GM21423 (cell line): ENCODE measurements at regions not wholly inside any gene's neighbourhood (a gene's known extent, or its start where the extent isn't known, plus 50 kb on each side); places are given as distances from the start of the nearest gene placed in this dataset.

Source experiments
- ATAC-seq: cut with Tn5 transposase; IDR thresholded peaks from one replicate; pipeline ENCODE4 v1.9.1; 2021; ENCODE audit warnings: mild to moderate bottlenecking, moderate library complexity; ENCODE audit not compliant: unreplicated experiment

DNA sequence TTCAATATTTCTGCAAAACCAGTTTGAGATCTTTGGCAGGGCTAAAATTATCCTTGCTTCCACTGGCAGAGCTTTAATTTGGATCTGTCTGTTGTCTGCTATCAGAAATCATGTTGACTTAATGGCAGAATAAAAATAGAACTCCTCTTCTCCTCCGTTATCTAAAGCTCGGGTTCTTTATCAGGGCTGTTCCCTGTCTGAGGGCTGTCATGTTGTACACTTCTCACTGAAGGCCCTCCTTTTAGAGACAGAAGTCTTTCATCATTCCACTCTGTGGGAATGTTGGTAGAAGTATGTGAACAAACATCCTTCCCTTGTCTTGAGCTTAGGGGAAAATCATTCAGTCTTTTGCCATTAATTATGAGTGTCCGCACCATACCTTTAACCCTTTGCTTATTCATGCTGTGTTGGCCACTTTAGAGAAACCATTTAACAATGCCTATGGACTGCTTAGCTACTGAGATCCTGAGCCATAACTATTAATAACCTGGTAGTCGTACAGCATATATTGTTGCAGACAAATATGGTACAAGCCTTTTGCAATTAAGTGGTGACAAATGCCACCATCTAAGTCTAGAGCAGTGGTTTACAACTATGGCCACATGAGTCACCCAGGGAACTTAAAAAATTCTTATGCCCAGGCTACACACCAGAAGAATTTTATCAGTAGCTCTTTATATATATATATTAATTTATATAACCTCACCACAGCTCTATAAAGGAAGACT lies 226.0 kb upstream of the TPM1 start:
- no peak for ATAC-seq

DNA sequence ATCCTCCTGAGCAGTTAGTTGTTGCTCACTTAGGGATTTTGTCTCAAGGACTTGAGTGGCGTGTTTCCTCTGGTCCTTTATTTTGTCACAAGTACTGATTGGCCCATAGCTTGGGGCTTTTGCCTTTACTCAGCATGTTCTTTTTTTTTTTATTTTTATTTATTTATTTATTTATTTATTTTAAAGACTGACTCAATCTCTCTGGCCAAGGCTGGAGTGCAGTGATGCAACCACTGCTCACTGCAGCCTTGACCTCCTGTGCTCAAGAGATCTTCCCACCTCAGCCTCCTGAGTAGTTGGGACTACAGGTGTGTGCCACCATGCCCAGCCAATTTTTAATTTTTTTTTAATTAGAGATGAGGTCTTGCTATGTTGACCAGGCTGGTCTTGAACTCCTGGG lies 223.9 kb upstream of the TPM1 start:
- no peak for ATAC-seq

DNA sequence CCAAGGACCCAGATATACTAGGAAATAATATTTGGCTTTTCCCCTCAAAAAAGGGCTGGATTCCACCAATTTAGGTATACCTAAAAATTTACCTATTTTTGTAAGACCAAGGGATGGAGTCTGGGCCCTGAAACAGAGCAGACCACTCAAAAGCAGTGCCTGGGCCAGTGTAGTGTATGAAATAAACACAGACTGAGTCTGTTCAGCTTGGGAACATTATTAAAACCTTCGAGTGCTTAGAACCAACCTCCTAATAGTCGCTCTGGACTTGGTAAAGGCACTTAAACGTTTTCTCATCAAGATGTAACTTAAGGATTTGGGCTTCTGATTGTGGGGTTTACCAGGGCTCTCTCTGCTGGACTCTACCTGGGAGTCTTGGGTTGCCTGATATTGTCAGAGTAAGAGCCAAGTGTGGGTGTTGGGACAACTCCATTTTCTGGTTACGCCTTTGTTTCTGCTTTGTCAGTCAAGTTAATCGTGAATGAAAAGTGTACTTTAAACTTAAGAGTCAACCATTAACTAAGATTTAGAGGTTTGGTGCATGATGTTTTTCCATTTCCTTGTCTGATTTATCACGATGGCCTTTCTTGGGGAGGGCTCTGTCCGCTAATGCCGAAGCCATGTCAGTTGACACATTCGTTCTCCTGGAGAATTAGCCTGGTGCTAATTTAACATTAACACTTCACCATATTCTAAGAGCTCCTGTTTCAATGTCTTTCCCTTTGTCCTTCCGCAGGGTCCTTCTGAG lies 221.0 kb upstream of the TPM1 start:
- ATAC-seq = no peak

DNA sequence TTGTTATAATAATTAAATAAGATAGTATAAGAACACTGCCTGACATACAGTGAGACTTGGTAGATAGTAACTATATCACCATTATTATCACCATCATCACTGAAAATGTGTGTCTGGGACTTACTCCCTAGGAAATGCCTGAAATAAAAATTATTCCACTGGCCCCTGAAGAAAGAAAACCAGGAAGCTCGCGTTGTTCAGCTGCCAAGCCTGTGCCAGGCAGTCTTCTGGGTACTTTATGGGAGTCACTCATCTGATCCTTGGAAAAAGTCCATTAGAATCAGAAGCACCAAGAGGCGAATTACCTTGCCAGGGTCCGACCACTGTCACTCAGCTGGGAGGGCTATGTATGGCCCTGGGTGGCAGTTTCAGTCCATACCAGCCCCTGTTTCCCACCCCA lies 220.3 kb upstream of the TPM1 start:
- ATAC-seq = no peak

DNA sequence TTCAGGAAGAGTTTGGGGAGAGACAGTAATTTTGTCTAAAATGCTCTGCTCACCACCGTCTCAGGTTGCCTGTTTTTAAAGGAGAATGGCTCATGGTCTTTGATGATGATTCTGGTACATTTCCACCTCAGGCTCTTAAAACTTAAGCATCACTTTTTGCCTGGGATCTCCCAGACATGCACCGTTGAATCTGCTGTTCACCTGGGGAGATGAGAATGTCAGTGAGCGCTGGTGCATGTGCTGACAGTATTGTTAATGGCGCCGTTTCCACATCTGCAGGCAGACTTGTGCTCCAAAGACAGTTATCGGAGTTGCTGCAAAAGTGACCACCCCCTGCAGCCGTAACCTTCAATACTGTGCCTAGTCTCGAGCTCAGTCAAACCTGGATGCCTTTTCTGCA lies 219.0 kb upstream of the TPM1 start:
- no peak for ATAC-seq

DNA sequence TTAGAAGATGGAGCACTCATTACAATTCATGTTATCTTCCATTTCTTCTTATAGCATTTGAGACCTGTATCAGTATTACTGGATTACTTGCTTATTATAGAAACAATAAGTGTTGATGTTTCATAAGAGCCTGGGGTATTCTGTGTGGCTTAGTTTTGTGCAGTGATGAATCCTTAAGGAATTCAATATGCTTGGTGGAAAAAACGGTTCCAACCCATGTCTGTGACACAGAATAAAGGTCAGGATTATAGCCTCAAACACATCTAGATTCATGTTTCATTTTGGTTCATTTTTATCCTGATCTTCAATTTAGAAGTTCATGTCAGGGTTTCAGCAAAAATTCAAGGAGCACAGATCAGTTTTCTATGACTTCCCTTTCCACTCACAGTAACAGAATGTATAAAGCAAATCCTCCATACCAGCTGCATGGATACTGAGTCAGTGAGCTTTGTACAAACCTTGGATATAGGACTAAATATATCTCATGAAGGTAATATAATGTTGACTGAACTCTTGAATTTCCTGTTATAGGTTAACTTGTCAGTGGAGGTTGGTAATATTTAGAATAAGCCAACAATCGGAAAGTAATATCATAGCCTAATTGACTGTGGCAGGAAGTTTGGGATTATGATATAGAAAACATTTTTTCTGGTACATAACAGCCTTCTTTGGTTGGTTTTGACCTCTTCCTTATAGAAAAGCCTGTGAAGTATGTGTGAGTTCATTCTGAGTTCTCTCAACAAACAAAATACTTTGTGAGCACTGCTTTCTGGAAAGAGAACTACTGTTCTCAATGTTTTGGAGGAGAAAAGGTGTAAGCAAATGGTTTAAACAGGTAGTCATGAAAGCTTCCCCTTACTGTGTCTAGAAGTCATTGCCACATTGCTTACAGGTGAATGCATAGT lies 218.2 kb upstream of the TPM1 start:
- ATAC-seq = no peak

DNA sequence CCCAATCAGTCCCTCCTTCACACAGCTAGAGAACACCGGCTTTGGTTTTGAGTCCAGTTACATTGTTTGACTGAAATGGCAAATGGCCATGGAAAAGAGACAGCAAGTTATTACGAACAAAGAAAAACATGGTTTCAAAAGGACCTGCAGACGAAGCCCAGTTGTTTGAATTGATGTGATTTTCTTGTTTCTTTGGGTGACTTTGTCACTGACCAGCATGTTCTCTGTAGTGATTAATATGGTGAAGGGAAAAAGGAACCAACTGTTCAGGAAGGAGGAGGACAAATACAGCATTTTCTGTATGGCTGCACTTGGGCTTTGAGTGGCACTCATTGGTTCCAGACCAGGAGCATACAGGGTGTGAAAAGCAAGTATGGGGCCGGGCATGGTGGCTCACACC lies 217.4 kb upstream of the TPM1 start:
- no peak for ATAC-seq

DNA sequence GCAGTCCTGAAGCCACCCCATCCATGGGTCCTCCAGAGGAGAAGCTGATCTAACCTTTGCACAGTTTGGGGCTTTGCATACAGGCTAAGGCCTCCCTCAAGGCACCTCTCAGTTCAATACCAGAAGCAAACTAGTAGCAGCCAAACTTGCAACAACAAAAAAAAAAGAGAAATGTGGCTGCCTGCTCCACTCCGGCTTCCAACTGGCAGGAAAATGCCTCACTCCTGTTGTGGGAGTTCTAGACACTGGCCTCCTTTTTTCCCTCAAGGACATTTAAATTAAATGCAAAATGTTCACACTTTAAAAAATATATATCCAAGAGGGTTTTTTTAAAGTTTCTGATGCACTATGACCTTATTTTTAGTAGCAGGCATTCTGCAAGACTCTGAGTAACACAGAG lies 216.0 kb upstream of the TPM1 start:
- ATAC-seq = no peak

DNA sequence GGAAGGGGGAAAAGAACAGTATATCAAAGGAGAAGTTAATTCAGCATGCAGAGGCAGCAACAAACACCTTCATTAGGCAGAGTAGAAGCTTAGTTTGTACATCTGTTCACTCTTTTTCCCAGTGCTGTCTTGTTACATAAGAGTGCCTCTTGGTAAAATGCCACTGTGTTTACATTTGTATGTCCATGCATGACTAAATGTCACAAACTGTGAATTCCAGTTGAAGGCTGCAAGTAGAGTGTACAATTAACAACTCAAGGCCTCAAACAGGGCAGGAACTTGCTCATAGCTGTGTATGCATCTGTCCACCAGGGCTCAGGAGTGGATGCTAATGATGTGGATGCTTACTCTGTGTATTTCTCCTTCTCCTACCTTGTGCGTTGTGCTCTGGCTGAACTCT lies 214.2 kb upstream of the TPM1 start:
- no peak for ATAC-seq

DNA sequence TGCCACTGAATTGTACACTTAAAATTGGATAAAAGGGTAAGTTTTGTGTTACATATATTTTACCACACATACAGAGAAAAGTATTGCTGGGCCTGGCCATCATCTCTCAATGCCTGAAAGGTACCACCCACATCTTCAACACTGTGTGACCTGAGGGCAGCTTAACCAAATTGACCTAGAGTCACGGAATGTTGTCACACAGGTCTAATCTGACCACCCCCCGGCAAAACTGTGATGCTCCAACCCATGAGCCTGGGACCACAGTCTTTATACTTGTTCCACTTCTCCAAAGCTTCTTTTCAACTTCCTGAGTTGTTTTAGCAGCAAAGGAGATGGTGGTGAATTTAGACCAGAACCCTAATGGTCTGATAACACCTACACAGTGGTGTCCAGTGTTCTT lies 210.3 kb upstream of the TPM1 start:
- ATAC-seq = no peak

DNA sequence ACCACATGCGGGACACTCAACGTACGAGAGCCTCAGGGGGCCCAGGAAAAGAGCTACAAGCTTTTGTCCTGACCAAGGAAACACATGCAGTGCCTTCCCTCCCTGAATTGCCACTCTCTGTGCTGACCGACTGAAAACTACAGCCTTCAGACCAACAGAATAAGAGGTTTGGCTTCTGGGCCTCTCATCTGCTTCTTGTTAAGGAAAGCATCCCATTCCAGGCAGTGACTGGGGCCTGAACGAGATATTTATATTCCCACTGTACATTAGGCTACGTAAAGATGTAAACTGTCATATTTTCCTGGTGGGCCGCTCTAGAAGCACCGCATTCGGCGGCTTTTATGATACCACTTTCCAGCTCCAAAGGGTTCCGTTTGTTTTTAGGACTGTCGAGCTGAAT lies 208.9 kb upstream of the TPM1 start:
- ATAC-seq = no peak

DNA sequence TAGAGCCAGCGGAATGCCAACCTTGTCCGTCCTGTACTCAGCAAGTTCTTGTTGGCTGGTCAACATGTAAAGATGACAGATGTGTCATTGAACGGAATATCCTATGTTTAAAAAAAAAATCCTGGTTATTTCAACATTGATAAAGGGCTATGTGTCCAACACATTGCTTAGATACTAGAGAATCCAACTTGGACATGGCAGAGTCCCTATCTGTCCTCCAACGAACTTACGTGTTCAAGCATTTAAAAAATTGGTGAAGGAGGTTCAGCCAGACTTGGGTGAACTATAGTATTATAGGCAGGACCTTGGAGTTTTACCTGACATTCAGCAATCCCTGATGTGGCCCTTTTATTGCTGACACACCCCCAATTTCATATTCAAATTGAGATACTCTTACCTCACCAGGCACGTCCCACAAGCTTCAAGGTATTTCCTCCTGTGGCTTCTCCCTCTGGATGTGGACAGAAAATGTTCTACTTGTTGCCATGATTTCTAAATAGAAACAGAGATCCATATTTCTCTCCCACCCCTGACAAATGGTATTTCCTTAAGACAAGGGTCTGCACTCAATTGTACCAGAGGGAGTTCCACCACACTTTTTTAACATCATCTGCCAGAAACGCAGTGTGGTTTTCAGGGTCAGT lies 207.7 kb upstream of the TPM1 start:
- ATAC-seq = no peak

DNA sequence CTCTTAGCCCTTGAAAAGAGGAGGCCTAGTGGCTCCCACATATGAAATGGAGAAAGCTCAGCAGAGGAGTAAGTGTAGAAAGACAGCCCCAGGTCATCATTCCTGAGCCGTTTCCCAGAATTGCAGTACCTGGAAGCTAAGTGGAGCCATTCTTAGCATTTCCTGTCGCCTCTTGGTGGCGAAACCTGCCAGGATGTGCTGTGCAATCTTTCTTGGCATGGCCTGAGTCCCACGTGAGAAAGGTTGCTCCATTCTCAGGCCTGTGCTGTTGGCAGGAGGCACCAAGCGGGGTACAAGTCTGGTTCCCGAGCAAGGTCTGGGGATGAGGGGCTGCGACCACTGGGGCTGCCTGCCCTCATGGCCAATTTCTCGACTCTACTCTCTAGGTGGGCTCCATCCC lies 207.2 kb upstream of the TPM1 start:
- ATAC-seq = no peak

DNA sequence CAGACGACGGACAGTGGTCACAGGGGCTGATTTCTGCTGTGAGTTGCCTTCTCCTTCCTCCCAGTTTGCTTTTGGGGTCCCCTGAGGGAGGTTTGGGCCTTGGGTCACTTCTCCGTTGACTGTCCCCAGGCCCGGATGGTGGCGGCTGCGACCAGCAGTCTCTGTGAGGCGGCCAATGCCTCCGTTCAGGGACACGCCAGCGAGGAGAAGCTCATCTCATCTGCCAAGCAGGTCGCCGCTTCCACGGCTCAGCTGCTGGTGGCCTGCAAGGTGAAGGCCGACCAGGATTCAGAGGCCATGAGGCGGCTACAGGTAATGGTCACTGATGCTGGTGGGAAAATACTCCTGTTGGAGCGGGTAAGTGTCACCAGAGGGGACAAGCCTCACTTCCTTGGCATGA lies 206.8 kb upstream of the TPM1 start:
- no peak for ATAC-seq

DNA sequence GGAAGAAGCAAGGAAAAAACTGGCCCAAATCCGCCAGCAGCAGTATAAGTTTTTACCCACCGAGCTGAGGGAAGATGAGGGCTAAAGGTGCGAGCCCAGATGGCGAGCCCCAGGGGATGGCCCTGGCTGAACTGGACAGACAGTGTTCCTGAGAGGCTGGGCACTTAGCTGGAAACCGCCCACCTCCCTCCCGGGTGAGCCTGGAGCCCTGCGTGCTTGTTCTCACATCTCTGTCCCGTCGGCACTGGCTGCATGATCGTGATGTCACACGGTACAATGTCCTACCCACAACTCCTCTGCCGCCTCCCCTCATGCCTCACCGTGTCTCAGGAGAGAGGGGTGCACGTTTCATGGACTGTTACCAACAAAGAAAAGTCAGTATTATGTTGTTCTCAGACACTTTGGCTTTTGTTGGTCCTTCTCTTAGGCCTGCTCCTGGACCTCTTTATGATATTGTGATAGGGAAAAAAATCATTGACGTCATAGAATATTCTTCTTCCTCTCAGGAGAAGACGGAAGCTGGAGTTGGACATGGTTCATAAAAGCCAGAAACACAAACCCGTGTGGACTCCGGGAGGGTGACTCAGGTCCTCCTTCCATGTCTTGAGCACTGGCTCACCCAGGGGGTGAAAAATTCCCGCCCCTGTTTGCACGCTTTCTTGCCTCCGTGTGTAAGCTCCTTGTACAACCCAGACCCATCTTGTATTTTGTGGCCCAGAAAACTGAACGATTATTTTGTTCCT lies 201.8 kb upstream of the TPM1 start:
- ATAC-seq = no peak

DNA sequence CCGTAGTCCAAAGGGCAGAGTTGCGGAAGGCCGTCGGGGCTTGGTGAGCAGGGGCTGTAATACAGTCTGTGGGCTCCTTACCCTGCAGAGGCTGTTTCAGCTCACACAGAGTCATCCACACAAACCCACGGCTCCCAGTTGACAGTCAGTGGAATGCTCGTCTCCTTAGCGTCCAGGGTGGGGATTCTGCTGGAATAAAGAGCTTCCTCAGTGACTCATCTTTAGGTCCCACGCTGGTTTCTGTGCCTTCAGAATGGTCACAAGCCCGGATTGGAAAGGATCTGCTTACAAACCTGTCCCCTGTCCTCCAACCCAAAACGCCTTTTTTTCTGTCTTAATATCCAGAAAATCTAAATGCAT lies 201.3 kb upstream of the TPM1 start:
- ATAC-seq = no peak

DNA sequence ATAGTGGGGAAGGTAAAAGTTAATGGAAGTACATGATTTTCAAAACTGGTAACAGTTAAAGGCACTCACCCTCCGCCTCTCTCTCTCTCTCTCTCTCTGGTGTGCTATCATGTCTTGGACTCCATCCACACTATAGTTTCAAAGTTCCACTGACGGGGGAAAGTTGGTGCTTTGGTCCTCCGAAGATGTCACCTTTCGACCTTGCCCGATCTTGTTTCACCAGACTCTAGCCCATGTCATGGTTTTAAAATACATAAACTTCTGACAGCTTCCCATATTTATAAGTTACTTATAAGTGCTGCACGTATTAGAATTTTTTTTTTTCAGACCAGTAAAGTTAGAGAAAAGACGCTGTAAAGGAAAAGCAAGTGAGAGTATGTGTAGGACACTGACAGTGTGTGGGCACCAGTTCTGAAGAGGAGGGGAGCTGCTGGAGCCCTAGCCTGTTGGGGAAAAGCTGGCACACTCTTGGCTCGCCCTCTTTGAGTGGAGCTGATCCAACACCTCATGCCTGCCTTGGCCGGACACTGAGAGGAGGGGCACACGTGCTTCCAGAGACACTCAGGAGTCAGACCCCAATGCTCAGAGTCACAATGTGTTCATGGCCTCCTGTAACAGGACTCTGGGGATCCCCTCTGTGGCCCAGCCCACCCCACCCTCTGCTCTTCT lies 200.5 kb upstream of the TPM1 start:
- no peak for ATAC-seq

DNA sequence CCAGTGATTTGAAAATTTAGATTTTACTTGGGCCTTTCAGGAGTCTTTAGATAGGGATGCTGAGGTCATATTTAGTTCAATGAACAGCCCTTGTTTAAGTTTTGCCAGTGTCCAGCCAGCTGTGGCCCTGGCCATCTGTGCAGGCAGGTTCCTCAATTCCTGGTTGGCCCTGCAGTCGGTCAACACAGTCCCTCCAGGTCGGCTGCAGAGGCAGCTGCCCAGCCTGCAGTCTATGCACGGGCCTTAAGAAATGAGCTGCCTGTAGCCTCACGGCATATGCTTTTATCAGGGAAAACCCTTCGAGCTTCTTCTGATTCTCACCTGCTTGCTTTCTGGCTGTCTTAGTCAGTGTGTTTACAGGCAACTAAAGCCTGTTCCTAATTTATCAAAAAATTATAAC lies 199.2 kb upstream of the TPM1 start:
- no peak for ATAC-seq

DNA sequence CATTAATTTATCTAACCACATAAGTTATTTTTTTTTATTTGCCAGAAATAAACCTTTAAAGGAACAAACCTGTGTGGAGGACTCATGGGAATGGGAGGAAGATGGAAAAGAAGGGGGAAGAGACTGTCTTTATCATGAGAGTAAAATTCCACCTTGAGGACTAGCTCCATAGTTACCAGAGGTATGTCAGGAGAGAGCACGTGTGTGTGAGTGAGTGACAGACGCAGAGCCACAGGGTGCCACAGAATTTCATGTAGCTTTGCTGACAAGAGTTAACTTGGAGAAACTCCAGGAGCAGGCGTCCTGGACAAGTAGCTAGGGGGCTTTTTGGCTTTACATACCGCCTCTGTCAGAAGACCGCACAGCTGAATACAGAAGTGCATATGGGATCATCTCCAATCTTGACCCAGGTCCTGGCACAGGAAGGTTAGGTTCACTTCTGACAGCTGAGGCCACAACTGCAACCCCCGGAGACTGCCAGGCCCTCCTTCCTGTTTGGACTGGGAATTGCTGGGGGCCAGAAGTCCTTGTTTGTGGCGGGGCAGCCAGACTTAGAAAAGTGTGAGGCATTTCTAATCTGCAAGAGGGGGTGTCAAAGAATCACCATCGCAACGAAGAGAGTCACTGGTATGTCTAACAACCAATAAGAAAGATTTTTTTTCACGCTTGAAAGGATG lies 197.8 kb upstream of the TPM1 start:
- no peak for ATAC-seq
